ENCODE measurements at regions not wholly inside any gene's neighbourhood (a gene's known extent, or its start where the extent isn't known, plus 50 kb on each side); places are given as distances from the start of the nearest gene placed in this dataset.

GRCh38 chr2:156088587-156088986, 243.9 kb downstream of the NR4A2 start:
- no peak for DNase-seq

GRCh38 chr2:156087875-156088274, 244.6 kb downstream of the NR4A2 start:
- DNase-seq, result no peak

GRCh38 chr2:156083763-156084493, 248.6 kb downstream of the NR4A2 start:
- DNase-seq, result no peak

- no peak for DNase-seq
Observed at GRCh38 chr2:156079845-156080244, 252.7 kb downstream of the NR4A2 start.

GRCh38 chr2:156077041-156077742, 255.3 kb downstream of the NR4A2 start:
- no peak for DNase-seq

GRCh38 chr2:156065912-156066311, 266.6 kb downstream of the NR4A2 start:
- no peak for DNase-seq

- DNase-seq, result no peak
Observed at GRCh38 chr2:156064540-156064939, 268.0 kb downstream of the NR4A2 start.

GRCh38 chr2:156057647-156058046, 274.9 kb downstream of the NR4A2 start:
- no peak for DNase-seq

- DNase-seq, result no peak
Observed at GRCh38 chr2:156054983-156055382, 277.5 kb downstream of the NR4A2 start.

GRCh38 chr2:156046900-156047299, 285.6 kb downstream of the NR4A2 start:
- DNase-seq, result no peak

- DNase-seq, result no peak
Observed at GRCh38 chr2:156042895-156043294, 289.6 kb downstream of the NR4A2 start.

GRCh38 chr2:156038021-156038420, 294.5 kb downstream of the NR4A2 start:
- no peak for DNase-seq

- no peak for DNase-seq
Observed at GRCh38 chr2:156037482-156037881, 295.0 kb downstream of the NR4A2 start.

GRCh38 chr2:156031121-156031520, 301.4 kb downstream of the NR4A2 start:
- no peak for DNase-seq

GRCh38 chr2:156023229-156023869, 309.2 kb downstream of the NR4A2 start:
- DNase-seq, result no peak

GRCh38 chr2:156021146-156022040, 311.1 kb downstream of the NR4A2 start:
- no peak for DNase-seq

GRCh38 chr2:156019341-156019740, 313.2 kb downstream of the NR4A2 start:
- DNase-seq, result no peak

GRCh38 chr2:156017341-156017885, 315.1 kb downstream of the NR4A2 start:
- DNase-seq, result no peak

- no peak for DNase-seq
Observed at GRCh38 chr2:156009293-156009692, 323.2 kb downstream of the NR4A2 start.

GRCh38 chr2:156006721-156007618, 325.6 kb downstream of the NR4A2 start:
- no peak for DNase-seq

All from nucleus accumbens (tissue), 56 donors.